CD4-positive, alpha-beta T cell treated with Interleukin-17A for 1 hour (primary cell): ENCODE measurements at regions not wholly inside any gene's neighbourhood (a gene's known extent, or its start where the extent isn't known, plus 50 kb on each side); places are given as distances from the start of the nearest gene placed in this dataset.

Experiments used
- DNase-seq: peaks from one replicate; pipeline ENCODE4 v3.0.0-alpha.2; 2020

- no peak for DNase-seq
Observed at GRCh38 chr11:45553383-45553936, 112.0 kb downstream of the CHST1 start.

GRCh38 chr11:45551191-45551713, 114.2 kb downstream of the CHST1 start:
- DNase-seq, result no peak

- no peak for DNase-seq
Observed at GRCh38 chr11:45549257-45549656, 116.2 kb downstream of the CHST1 start.

DNA sequence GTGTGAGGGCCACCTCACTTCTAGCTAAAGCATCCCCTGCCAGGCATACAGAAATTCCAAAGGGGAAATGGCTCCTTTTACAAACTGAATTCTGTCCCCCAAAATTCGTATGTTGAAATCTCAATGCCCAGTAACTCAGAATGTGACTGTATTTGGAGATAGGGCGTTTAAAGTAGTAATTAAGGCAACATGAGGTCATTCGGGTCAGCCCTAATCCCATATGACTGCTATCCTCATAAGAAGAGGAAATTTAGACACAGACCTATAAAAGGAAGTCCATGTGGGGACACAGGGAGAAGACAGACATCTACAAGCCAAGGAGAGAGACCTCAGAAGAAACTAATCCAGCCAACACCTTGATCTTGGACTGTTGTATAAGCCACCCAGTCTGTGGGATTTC, 119.1 kb downstream of the CHST1 start:
- no peak for DNase-seq

GRCh38 chr11:45544826-45545225, 120.6 kb downstream of the CHST1 start:
- DNase-seq, result no peak

DNA sequence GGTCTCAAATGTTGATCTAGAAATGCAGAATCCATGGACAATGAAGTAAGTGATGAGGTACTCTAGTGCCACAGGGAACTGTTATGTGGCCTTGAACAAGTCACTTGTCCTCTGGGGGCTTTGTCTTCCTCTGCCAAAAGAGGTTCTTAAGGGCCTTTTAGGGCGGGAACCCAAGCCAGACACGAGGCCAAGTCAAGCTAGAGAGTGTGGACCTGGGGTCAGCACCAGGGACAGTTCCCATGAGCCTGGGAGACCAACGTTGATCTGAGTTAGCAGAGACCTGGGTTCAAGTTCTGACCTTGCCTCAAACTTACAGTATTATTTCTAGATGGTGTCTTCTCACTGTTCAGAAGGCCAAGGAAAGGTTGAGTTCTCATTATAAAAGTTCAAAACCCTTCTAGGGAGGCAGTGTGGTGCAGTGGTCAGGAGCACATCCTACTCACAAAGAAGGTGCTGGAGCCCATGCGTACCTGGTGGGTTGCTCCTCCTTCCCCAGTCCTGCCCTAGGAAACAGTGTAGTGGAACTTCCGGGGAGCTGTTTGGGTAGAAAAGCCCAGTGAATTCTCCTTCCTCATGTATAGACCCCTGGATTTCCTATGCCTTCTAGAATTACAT, 121.5 kb downstream of the CHST1 start:
- DNase-seq, result no peak

DNA sequence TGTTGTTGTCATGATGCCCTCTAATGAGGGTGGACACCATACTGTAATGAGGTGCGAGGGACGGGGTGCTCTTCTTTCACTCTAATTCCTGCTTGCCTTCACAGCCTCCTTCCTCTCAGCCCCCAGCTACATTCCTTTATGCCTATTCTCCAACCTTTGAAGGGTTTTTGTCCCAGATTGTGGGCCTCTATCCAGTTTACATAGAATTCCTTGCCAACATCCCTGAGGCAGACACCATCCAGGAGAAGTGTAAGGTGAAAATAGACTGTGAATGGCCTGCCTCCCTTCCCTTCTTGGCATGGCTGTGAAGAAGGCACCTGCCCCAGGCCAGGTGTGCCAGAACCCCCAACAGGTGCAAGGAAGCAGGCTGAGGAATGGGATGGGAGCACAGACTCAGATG, 122.3 kb downstream of the CHST1 start:
- DNase-seq, result no peak

GRCh38 chr11:45541693-45542434, 123.6 kb downstream of the CHST1 start:
- DNase-seq, result no peak

GRCh38 chr11:45538939-45539338, 126.5 kb downstream of the CHST1 start:
- DNase-seq, result no peak

- no peak for DNase-seq
Observed at GRCh38 chr11:45538363-45538762, 127.1 kb downstream of the CHST1 start.

GRCh38 chr11:45537614-45538013, 127.8 kb downstream of the CHST1 start:
- no peak for DNase-seq

DNA sequence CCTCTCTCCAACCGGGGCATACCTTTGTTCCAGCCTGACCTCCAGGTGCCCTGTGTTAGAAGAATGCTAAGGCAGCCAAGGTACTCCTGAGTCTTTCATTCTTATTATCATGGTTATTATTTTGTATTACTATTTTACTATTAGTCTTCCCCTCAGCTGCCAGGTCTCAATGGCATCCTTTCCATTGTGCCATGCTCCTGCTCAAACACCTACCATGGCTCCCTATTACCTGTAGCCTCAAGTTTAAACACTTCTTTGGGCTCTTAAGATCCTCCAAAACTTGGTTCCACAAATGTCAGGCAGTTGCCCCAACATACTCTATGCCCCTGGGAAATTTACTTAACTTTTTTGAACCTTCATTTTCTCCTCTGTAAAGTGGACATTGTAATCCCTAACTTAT, 130.4 kb downstream of the CHST1 start:
- DNase-seq, result no peak

- DNase-seq, result no peak
Observed at GRCh38 chr11:45534132-45534531, 131.3 kb downstream of the CHST1 start.

GRCh38 chr11:45532546-45532945, 132.9 kb downstream of the CHST1 start:
- no peak for DNase-seq

GRCh38 chr11:45530776-45531175, 134.6 kb downstream of the CHST1 start:
- DNase-seq, result no peak

GRCh38 chr11:45530111-45530510, 135.3 kb downstream of the CHST1 start:
- no peak for DNase-seq

- DNase-seq, result no peak
Observed at GRCh38 chr11:45528435-45528834, 137.0 kb downstream of the CHST1 start.

DNA sequence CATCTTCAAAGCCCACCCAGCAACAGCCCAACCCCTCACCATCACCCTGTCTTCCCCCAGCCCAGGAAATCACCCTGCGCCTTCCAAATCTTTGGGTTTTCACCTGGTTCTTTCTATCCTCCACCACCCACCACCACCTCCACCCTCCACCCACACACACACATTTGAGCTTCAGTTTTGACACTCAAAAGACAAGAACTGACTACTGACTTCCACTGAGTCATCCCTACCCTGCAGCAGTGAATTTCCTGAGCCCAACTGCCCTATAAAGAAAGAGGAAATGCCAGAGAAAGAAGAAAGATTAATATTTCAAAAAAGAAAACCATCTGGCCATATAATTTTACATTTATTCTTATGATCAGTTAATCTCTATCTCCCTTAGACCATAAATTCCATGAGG, 137.5 kb downstream of the CHST1 start:
- no peak for DNase-seq

GRCh38 chr11:45525393-45525792, 140.0 kb downstream of the CHST1 start:
- DNase-seq, result no peak

- DNase-seq, result no peak
Observed at GRCh38 chr11:45523760-45524159, 141.7 kb downstream of the CHST1 start.

DNA sequence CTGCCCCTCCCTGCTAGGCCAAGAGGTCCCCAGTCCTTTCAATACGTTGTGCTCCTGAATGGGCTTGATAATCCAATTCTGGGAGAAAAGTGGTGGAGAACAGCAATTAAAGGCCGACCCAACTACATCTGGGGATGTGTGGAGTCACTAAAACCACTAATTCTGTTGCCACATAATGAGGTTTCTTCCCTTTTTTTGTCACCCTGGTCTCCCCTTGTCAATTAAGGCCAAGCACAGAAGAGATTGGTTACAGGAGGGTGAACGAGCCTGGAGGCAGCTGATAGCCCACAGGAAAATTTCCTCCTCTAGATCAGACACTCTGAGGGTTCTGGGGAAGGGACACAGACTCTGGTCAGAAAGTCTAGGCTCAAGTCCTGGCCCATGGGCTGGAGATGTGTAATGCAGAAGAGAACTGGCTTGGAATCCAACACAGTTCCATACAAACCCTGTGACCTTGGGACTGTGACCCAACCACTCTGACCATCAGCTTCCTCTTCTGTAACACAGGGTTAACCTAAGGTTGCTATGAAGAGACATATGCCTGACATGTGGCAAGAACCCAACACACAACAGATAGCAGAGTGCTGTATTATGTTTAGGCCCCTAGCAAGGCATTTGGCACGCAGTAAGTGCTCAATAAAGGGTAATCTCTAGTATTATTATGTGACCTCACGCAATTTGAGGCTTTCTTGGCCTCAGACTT, 146.4 kb downstream of the CHST1 start:
- DNase-seq, result no peak

DNA sequence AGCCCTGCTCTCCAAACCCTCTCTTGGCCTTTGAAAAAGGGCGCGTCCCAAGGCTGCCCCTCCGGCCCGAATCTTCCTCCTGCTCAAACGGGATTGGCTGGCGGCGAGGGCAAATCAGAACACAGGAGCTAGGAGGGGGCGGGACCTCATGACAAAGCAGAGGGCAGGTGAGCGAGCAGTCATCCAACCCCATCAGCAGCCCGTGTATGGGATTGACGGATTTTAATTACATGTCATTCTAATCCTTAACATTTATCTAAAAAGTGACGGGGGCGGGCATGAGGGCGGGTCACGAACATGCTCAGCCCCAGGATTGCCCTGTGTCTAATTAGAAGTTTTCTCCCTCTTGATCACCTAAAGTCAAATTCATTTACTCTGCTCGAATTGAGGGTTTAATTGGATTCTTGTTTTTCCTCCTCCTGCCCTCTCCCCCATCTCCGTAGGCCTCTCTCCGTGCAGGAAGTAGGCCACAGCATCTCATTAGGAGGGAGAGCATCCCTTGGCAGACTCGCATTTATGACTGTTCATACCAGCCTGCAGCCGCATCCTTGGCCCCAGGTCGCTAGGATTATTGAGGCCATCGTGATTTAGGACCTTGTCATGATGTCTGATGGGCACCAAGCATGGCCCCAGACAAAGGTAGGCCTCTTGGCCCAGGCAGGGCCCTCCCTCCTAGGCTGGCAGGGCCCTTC, 147.1 kb downstream of the CHST1 start:
- DNase-seq, result no peak

DNA sequence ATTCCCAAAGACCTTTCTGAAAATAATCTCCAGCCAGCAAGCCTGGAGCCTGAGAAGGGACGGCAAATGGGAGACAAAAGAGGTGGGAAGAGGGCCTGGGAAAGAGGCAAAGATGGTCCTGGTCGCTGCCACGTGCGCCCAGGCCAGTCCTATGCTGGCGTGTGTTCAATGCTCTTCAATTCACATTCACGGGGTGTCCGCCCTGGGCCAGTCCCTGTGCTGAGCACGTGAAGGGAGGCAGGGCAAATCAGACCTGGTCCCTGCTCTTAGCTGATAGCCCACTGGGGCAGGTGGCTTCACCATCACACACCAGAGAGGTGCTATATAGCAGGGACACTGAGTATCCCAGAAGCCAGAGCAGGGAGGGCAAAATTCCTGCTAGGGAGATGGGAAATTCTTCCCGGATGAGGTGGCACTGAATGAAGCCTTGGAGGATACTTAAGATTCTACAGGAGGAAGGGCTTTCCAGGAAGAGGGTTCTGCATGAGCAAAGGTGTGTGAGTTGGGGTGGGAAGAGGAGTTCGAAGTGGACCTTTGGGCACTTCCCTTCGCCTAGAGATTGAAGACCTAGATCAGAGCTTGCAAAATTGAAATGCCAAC, 148.2 kb downstream of the CHST1 start:
- no peak for DNase-seq
